IPS-NIHi7 (cell line): ENCODE measurements at regions not wholly inside any gene's neighbourhood (a gene's known extent, or its start where the extent isn't known, plus 50 kb on each side); places are given as distances from the start of the nearest gene placed in this dataset.
"Not testable (repeated sequence)": the region's sequence is repeated elsewhere in the genome, so short reads cannot be mapped to it uniquely, and the experiment has no call there.

Experiments
- DNase-seq: peaks from one replicate; pipeline ENCODE4 v3.0.0; 2012; ENCODE audit warnings: mixed read lengths; ENCODE audit errors: extremely low spot score

DNA sequence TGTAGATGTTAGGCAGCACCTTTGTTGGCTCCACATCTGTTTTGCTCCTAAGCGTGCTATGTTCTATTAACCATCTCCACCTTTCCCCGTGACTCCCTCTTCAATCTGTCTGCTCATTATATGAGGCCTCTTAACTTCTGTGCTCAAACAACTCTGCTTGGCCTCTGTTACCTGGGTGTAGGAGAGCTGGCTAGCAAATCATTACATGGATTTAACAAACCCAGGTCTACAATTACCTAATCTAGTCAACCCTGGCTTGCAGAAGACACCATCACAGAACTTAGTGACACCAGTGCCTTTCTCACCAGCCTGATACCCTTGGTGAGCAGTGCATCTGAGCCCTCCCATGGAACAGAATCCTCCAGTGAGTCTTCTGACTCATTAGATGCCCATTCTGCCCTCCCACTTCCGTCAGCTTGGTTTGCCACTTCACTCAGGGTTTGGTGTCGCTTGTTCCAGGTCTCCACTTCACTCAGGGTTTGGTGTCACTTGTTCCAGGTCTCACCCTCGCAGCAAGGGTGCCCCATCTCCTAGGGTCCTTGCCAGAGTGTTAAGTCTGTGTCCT is 92.0 kb upstream of the KIF26B start:
- no peak for DNase-seq

DNA sequence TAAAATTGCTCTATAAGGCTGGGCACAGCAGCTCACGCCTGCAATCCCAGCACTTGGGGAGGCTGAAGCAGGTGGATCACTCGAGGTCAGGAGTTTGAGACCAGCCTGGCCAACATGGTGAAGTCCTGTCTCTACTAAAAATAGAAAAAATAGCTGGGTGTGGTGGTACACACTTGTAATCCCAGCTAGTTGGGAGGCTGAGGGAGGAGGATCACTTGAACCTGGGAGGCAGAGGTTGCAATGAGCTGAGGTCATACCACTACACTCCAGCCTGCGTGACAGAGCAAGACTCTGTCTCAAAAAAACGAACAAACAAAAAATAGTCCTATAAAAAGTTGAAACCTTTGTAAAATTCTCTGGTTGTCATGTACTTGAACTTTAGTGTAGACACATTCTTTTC is 93.0 kb upstream of the KIF26B start:
- DNase-seq, result not testable (repeated sequence)

DNA sequence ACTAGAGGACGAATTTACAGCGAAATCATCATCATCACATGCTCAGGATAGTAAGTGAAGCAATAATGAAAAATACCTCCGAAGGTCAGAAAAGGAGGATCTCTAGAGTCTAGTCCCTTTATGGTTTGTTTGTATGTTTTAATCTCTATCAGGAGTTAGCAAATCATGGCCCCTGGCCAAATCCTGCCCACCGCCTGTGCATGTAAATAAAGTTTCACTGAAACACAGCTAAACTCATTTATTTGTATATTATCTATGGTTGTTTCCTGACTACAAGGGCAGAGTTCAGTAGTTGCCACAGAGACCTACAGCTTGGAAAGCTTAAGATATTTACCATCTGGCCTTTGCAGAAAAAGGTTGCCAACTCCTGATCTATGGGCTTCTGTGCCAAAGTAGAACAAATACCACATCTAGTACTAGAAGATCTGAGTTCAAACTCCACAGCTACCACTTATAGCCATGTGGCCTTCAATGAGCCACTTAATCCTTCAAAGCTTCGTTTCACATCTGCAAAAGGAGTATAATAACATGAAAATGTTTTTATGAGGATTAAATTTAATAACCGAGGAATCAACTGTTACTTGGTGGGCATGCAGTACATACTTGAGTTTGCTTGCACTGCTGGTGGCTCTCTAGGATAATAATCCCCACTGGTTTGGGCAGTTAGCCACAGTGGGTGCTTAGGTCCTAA is 94.0 kb upstream of the KIF26B start:
- no peak for DNase-seq

DNA sequence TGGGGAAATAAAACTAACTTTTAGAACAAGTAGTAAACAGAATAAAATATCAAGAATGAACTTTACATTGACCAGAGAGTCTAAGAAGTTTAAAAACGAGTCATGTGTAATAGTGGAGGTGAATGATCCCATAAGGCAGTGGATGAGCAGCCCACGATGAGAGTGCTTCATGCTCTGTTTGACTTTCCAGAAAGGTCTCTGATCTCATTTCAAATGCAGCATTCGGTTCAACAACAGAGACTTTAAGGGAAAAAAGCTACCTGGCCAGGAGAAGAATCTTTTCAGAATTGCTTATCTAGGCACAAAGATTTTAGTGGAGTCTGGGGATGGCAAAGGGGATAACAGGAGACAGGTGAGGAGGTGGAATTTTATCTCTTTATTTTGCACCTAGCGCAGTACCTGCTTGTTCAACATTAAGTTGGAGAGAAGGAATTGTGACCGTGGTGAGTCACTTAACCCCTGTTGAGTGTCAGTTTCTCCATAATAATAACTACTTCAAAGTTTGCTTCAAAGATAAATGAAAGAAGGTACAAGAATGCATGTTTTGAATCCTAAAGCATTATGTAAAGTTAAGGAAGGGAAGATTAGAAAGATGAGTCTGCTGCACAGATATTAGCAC is 94.9 kb upstream of the KIF26B start:
- no peak for DNase-seq

DNA sequence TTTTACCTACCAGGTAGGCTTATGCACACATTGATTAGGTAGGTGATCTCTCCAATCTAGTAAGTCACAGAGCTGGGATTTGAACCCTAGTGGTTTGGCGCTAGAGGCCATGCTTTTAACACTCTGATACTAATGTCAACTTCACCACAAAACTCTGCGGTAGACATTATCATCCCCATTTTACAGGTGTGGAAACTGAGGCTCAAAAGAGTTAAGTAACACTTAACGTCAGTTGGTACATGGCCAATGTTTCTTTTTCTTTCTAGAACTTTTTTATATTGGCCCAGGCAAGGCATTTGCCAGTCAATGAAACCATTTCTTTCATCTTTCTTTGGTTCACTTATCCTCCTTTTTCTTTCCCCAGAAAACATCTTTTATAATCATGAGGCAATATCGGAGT is 95.9 kb upstream of the KIF26B start:
- no peak for DNase-seq

DNA sequence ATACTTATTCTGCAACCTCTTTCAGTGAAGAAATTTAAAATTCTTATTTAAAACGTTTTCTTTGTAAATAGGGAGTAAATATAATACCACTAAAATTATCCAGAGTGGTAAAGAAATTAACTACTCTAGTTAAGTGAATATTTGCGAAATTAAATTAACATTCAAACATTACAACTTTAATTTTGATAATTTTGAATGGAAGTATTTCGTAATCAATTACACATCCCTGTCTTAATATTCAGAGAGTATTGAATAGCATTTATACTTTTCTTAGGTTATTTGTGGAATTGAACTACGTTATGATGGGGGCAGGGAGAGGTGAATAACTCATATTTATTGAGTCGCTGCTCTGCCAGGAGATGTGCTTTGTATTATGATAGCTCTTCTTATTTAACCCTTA is 96.3 kb upstream of the KIF26B start:
- DNase-seq, result no peak

DNA sequence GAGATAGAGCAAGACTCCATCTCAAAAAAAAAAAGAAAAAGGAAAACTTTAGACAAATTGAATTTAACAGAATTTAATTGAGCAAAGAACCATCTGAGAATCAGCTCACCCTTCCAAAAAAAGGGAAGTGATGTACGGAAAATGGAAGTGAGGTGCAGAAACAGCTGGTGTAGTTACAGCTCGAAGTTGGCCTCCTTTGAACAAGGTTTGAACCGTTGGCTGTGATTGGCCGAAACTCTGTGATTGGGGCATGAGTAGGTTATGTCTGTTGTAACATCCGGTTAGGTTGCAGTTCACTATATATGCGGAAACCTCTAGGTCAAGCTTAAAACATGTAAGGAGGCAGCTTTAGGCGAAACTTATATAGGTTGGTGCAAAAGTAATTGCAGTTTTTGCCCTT is 97.9 kb upstream of the KIF26B start:
- no peak for DNase-seq

DNA sequence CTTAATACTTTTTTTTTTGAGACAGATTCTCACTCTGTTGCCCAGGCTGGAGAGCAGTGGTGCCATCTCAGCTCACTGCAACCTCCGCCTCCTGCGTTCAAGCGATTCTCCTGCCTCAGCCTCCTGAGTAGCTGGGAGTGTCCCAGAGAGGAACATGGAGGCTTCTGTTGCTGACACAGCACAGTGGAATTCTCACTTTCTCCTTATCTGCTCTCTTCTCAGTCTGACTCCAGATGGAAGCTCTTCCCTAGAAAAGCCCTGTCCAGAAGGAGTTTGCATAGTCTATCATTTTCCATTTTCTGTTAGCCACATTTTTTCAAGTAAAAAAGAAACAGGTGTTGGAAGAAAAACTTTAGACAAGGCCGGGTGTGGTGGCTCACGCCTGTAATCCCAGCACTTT is 98.5 kb upstream of the KIF26B start:
- DNase-seq, result not testable (repeated sequence)

DNA sequence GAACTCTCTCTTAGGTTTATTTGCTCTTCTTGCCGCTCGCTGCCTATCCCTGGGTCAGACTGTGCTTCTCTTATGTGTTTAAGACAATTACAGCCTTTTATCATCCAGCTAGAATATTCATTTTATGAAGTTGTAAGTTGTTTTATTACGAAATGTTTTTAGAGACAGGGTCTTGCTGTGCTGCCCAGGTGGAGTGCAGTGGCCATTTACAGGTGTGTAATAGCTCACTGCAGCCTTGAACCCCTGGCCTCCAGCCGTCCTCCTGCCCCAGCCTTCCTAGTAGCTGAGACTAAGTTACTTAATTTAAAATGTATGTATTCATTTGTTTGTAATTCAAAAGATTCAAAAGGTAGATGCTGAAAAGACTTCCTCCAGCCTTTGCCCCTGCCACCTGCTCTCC is 99.0 kb upstream of the KIF26B start:
- no peak for DNase-seq

DNA sequence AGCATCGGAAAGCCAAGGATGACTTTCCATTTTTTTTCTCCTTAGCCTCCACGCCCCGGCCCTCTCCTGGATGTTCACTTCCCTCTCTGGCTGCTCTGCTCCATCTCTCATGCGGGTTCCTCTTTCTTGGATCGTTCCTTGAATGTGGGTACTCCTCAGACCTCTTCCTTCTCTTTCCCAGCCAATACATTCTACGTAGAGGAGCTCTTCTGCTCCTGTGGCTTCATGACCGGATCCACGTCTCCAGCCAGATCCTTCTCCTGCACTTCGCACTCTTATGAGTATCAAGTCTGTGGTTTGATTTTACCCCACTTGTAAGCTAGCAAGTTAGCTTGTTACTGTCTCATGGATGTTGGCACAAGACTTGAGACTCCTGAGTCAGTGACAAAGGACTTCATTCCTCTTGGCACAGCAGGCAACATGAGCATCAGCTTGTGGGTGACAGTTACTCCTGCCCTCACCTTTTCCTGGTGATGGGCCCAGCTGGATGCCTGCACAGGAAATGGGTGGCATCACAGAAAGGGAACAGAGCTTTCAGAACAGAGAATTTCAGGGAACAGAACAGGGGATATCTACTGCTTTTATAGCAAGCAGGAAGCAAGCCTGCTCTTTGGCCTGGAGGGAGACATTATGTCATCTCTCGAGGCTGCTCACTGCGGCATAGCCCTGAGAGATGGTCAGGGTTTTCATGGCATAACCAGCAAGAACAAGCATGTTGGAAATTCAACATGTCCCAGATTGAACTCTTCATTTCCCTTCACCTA is 100.1 kb upstream of the KIF26B start:
- no peak for DNase-seq

DNA sequence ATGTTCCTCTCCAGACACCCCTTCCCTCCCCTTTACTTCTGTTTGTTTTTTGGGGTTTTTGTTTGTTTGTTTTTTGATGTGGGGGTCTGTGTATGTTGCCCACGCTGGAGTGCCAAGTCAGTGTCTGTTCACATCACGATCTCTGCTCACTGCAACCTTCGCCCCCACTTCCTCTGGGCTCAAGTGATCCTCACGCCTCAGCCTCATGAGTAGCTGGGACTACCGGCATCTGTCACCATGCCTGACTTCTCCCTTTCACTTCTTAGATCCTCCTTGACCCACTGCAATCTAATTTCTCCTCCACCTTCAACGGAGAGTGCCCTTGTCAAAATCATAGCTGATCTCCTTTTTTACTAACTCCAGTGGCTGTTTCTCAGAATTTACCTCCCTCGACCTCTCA is 100.7 kb upstream of the KIF26B start:
- no peak for DNase-seq

DNA sequence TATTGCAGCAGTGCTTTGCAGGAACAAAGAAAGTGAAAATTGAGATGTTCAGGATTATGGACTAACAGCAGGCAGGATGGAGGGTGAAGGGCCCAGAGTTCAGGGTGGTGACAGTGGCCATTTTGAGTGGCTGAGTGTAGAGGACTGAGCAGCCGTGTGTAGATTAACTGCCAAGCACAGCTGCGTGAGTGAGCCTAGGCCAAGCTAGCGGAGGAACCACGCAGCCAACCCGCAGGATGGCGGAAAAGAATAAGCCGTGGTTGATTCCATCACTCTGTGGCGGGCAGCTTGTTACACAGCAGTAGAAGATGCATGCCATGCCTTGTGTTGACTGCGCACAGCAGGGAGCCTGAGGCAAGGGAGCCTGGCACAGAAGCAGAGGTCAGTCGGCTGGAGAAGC is 102.5 kb upstream of the KIF26B start:
- no peak for DNase-seq

DNA sequence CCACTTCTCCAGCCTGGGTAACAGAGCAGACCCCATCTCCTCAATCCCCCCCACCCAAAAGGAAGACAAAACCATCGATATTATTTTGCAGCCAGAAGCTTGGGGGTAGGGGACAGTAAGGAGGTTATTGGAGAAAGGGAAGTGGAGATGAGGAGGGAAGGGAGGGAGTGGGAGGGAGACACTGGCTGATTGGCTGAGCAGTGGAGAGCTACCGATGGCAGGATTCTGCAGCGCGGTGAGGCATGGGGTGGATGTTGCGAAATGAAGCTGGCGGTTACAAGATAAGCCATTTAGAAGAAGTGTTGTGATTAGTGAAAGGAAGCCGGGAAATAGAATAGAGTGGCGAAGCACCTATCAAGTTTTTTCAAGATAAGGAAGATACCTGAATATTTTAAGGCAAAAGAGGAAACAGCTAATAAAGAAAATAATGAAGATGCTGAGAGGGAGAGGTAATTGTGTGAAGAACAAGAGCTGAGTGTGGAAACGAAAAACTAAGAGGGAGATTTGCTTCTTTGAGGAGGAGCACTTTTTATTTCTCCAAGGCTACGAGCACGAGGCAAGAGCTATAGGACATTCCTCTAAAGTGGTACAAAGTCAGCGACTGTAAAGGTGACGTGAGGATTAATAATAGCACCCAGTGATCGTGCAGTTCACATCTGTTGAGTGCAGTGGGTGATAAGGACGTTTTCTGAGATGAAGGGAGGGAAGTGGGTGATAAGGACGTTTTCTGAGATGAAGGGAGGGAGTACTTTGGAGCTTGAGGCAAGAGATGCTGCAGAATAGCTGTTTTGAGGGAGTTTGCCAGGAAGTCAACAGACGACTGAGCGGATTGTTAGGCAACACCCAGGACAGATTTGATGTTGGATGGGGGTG is 103.2 kb upstream of the KIF26B start:
- DNase-seq, result peak; percentile 64

DNA sequence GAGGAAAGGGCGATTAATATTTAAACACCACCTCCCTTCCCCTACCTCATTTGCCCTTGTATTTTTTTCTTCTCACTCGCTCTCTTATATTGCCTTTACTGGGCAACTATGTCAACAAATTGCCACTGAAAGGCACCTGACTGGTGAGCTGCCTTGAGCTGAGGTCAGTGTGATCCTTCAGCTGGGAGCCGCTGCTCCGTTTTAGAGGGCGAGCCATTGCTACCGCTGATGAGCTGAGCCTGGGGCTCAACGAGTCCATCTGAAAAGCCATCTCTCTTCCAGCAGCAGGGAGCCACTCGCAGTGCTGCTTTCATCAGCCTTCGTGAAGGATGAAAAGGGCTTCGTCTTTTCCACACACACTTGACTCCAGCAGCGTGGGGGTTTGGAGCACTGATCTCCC is 108.0 kb upstream of the KIF26B start:
- peak; percentile 35 for DNase-seq

DNA sequence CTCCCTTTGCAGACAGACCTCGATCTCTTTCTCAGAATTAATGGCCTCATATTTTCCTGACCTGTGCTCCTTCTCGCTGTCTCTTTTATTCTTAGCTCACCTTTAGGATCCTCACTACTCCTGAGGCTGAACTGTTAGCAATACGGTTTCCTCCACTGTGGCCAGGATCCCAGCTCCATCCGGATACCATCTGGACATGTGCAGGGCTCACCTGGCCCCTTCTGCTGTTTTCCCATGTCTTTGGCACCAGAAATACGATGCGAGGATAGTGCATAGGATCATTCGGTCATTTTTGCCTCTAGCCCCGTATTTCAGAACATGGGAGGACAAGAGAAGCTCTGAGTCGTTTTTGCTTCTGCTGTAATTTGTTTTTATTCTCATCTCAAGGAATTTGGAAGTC is 108.5 kb upstream of the KIF26B start:
- no peak for DNase-seq

DNA sequence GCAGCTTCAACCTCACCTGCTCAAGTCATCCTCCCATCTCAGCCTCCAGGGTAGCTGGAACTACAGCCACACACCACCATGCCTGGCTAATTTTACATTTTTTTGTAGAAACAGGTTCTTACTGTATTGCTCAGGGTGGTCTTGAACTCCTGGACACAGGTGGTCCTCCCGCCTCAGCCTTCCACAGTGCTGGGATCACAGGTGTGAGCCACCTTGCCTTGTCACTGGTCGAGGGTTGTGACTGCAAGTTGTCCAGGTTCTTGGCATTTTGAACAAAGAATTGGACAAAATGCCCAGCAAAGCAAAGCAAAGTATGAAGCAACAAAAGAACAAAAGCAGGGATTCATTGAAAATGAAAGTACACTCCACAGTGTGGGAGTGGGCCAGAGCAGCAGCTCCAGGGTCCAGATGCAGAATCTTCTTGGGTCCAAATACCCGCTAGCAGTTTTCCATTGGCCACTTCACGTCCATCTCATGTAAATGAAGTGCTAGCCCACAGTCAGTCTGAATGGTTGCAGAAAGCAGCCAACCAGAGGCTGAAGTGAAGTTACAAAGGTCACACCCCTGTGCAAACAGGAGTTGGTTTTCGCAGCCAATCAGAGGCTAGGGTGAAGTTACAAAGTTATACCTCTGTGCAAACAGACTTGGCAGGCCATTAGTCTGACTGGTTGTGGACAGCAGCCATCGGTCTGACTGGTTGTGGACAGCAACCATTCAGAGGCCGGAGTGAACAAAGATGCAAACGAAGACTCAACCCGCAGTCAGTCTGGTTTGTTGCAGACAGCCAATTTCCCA is 109.5 kb upstream of the KIF26B start:
- DNase-seq, result no peak

DNA sequence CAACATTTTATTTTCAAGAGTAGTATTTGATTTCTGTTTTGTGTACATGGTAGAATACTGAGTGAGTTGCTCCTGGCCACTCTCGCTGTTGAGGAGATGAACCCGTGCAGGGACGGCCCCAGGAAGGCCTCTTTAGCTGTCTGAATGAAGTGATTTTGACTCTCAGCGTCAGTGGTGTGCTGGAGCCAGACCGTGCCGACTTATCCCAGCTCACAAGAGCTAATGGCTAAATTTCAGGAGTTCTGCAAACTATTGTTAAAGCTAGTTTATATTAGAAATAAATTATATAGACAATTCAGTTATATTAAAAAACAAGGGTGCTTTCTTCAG is 111.2 kb upstream of the KIF26B start:
- no peak for DNase-seq

DNA sequence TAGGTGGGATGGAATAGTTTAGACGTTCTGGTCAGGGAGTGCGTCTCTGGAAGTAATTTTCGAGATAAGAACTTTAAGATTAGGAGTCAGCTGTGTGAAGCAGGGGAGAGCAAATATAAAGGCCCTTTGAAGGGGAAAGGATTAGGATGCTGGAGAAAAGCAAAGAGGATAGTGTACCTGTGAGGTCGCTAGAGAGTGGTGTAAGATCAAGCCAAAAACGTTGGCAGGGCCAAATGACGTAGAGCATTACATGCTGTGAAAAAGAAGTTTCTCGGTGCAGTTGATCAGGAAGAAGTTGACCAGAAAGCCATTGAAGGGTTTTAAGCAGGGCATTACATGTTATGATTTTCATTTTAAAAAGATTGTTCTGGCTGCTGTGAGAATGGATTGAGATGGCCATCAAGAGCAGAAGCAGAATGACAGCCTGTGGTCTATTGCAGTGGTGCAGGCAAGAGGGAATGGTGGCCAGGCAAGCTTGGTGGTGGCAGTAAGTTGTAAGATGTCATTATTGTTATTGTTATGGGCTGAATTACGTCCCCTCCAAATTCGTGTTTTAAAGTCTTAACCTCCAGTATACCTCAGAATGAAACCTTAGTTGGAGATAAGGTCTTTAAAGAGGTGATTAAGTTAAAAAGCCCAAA is 113.6 kb upstream of the KIF26B start:
- no peak for DNase-seq

DNA sequence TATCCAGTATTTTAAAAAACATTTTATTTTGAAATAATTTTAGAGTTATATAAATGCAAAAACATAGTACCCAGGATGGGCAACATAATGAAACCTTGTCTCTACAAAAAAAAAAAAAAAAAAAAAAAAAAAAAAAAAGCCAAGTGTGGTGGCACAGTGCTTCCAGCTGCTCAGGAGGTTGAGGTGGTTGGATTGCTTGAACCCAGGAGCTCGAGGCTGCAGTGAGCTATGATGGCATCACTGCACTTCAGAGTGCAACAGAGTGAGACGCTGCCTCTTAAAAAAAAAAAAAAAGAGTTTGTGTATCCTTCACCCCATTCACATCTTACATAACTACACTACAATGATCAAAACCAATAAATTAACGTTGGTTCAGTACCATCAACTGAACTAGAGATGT is 115.6 kb upstream of the KIF26B start:
- DNase-seq, result no peak

DNA sequence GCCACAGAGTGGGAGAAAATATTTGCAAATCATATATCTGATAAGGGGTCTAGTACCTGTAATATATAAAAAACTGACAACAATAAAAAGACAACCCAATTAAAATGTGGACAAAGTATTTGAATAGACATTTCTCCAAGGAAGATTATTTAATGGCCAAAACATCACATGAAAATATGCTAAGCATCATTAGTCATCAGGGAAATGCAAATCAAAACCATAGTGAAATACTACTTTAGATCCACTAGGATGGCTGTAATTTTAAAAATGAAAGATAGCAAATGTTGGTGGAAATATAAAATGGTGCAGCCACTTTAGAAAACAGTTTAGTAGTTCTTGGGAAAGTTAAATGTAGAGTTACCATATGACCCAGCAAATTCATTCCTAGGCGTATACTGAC is 118.7 kb upstream of the KIF26B start:
- no peak for DNase-seq

DNA sequence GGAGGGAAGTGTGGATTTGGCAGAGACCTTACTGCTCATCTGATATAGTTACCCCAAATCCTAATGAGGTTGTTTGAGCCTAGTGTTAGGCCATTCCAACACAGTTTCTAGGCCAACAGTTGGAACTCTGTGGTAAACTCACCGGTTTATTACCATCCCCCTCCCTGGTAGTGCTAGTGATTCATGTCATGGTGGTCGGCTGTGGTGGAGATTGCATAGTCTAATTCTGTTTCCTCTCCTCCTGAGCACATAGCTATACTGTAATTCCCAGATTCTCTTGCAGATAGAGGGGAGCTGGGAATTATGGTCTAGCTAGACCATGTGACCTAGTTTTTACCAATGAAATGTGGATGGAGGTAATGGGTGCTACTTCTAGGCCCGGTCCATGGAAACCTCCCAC is 123.7 kb upstream of the KIF26B start:
- DNase-seq, result no peak
